GM18951 (cell line): ENCODE measurements at regions not wholly inside any gene's neighbourhood (a gene's known extent, or its start where the extent isn't known, plus 50 kb on each side); places are given as distances from the start of the nearest gene placed in this dataset.
"Not testable (repeated sequence)": the region's sequence is repeated elsewhere in the genome, so short reads cannot be mapped to it uniquely, and the experiment has no call there.

Experiments
- POLR2A ChIP-seq: IDR thresholded peaks from 4 replicates; pipeline ENCODE4 v1.6.1; 2011; ENCODE audit warnings: mild to moderate bottlenecking; ENCODE audit not compliant: insufficient read length, insufficient read depth; ENCODE audit errors: extremely low read depth
- in situ Hi-C: fragments of 300-500 bp; cut with MboI; formaldehyde crosslinking; loops from one replicate; pipeline ENCODE4 v1.12.0; 2022; ENCODE audit warnings: low sequenced_read_pairs, mixed read lengths, inconsistent platforms; ENCODE audit not compliant: unreplicated experiment

- in situ Hi-C loops, result no loop called here
- no peak for TF ChIP-seq POLR2A
Observed at GRCh38 chr6:74891349-74891831, 314.5 kb downstream of the COL12A1 start.

DNA sequence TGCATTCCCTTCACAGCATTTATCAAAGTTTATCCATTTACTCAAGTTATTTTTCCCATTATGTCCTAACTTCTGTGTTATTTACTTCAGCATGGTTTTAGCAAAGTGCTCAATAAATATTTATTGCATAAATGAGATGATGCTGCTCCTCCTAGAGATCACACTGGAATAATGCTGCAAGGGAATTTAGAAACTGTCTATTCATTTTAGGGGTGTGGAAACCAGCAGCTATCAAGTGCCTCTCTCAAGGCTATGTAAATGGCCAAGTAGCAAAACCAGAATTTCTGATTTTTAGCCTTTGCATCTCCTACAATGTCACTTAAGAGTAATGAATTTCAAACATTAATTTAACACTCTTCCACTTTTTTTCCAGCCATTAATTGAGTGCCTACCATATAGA, 316.2 kb downstream of the COL12A1 start:
- no peak for TF ChIP-seq POLR2A
- in situ Hi-C loops, result no loop called here

DNA sequence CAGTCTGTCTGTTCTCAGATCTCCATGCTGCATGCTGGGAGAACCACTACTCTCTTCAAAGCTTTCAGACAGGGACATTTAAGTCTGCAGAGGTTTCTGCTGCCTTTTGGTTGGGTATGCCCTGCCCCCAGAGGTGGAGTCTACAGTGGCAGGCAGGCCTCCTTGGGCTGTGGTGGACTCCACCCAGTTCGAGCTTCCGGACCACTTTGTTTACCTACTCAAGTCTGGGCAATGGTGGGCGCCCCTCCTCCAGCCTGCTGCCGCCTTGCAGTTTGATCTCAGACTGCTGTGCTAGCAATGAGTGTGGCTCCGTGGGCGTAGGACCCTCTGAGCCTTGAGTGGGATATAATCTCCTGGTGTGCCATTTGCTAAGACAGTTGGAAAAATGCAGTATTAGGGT, 317.1 kb downstream of the COL12A1 start:
- in situ Hi-C loops, result not testable (repeated sequence)

DNA sequence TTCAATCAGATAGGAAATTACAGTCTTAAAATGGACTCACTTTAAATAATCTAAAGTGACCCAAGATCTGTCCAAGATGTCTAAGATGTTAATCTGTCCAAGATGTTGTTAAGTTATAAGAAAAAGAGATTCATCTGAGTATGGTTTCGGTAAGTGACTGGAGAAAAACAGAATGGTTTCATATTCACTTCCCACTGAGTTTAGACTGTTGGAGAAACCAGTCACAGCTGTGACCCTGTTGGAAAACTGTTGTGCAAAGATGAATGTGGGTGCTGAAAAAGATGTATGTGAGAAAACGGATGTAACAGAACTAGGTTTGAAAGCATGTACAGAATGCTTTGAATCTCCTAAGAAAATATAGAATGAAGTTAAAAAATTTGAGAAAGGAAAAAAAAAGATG, 325.9 kb downstream of the COL12A1 start:
- in situ Hi-C loops, result no loop called here
- no peak for TF ChIP-seq POLR2A

- in situ Hi-C loops, result no loop called here
- TF ChIP-seq POLR2A, result no peak
Observed at GRCh38 chr6:74879234-74879633, 326.6 kb downstream of the COL12A1 start.

GRCh38 chr6:74875193-74875592, 330.7 kb downstream of the COL12A1 start:
- in situ Hi-C loops, result no loop called here
- TF ChIP-seq POLR2A, result no peak

DNA sequence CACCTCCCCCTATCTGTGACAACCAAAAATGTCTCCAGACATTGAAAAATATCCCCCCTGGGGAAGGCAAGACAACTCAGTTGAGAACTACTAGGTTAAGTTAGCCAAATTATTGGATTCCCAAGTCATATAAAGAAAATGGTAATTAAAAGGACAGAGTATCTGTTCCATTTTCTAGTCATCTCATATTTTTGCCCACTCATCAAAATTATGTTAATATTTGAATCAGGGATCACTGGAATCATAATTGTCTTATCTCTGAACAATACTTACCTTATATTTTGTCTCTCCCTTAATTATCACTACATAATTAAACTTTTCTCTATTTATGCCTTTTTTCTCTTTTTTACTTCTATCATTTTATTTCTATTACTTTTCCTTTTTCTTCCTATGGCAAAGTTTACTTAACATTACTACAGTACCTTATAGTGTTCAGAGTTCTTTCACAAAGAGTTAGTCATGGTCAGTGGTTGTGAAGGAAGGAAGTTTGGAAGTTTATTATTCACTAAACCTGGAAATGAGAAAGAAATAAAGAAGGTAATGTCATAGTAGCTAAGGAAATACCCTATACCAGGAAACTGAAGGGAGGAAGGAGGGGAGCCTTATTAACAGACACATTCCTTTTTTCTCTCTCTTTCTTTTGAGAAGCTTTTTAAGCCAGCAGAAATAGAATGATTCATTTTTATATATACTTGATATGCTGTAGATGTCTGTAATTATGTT, 332.9 kb downstream of the COL12A1 start:
- in situ Hi-C loops, result no loop called here
- no peak for TF ChIP-seq POLR2A

DNA sequence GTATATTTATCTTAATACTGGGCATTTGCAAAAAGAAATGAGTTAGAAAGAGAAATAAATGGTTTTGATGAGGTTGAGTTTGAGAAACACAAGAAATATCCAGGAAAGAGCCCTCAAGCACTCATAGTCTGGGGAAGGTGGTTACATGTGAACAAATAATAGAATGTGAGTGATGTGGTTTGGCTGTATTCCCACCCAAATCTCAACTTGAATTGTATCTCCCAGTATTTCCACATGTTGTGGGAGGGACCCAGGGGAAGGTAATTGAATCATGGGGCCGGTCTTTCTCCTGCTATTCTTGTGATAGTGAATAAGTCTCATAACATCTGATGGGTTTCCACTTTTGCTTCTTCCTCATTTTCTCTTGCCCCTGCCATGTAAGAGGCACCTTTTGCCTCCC, 334.1 kb downstream of the COL12A1 start:
- in situ Hi-C loops, result no loop called here
- no peak for TF ChIP-seq POLR2A

DNA sequence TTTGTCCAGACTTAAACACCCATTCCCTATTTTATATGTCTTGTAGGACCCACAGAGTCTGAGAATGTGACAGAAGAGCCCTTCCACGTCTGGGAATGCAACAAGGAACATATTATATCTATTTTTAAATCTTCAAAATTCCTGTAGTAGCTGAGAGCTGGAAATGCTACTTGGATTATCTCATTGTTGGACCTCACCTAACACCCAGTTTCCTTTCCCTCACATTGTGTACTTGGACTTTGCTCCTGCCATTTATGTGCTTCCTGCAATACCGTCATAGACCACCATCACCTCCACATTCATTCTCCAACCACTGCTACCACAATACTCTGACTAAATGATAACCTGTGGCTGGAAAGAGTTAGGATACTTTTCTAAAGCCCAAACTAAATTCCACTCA, 335.4 kb downstream of the COL12A1 start:
- TF ChIP-seq POLR2A, result no peak
- in situ Hi-C loops, result no loop called here

GRCh38 chr6:74867291-74867690, 338.6 kb downstream of the COL12A1 start:
- in situ Hi-C loops, result no loop called here
- no peak for TF ChIP-seq POLR2A

- no peak for TF ChIP-seq POLR2A
- in situ Hi-C loops, result no loop called here
Observed at GRCh38 chr6:74863968-74864367, 341.9 kb downstream of the COL12A1 start.

DNA sequence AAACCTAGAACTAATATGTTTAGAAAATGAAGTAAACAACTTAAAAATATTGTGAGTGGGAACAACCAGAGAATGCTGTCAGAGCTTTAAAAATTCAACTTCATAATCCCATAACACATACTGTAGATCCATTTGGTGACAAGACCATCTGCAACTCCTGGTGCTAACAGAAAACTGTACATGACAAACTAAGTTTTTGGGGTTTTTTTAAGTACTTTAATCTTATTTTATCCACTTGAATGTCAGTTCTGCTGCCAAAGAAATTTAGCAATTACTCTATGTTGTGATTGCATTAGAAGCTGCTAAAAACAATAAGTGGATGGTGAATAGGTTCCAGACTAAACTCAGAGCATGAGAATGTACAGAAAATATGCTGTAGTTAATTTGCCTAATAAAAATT, 345.4 kb downstream of the COL12A1 start:
- TF ChIP-seq POLR2A, result no peak
- in situ Hi-C loops, result no loop called here

DNA sequence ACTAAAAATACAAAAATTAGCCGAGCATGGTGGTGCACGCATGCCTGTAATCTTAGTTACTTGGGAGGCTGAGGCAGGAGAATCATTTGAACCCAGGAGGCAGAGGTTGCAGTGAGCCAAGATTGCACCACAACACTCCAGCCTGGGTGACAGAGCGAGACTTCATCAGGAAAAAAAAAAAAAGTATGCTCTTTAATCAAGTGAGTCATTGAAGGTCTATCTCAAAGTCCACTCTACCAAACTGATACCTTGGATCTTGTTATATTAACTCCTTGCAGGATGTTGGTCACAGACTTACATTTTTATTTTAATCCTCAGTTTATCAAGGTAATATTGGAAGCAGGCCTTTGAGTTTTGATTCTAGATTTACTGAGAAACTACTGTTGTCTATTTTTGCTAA, 348.7 kb downstream of the COL12A1 start:
- in situ Hi-C loops, result no loop called here
- TF ChIP-seq POLR2A, result no peak

- TF ChIP-seq POLR2A, result no peak
- in situ Hi-C loops, result no loop called here
Observed at GRCh38 chr6:74853991-74854390, 351.9 kb downstream of the COL12A1 start.

DNA sequence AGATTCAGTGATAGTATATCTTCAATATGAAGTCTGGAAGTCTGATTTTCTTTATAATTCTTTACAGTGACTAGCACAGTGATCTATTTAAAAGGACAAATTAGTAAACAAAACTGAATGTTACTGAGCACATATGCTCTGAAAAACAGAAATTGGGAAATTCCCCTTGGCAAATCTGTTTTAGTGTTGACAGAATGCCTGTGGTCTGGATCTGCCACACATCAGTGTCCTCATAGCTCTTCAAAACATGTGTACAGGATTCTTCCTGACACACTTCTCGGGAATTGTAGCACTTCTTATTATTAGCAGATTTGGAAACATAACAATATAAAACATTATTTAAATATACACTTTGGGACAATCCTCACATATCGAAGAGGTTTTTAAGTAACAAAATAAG, 354.3 kb downstream of the COL12A1 start:
- in situ Hi-C loops, result no loop called here
- no peak for TF ChIP-seq POLR2A
